Gastroesophageal sphincter (tissue), 3 donors: ENCODE measurements at regions not wholly inside any gene's neighbourhood (a gene's known extent, or its start where the extent isn't known, plus 50 kb on each side); places are given as distances from the start of the nearest gene placed in this dataset.

ENCODE experiments used
- CTCF ChIP-seq, 4 experiments: fragments of 200-600 bp in 2 of 4; fragments of 450-650 bp in 2 of 4; sonication (generic) in 1 of 4; IDR thresholded peaks; one replicate each; pipeline ENCODE4 v1.5.1; 2017 to 2019; ENCODE audit warnings: antibody characterized with exemption in 4 of 4, mild to moderate bottlenecking in 2 of 4, moderate library complexity in 2 of 4
- EP300 ChIP-seq: sonication (generic); formaldehyde crosslinking; IDR thresholded peaks from one replicate; pipeline ENCODE4 v1.6.1; 2017; ENCODE audit warnings: antibody characterized with exemption, mild to moderate bottlenecking
- POLR2A ChIP-seq, 2 donors: fragments of 450-650 bp; IDR thresholded peaks; one replicate each; pipeline ENCODE4 v1.6.1; 2017; ENCODE audit warnings: antibody characterized with exemption in 2 of 2, mild to moderate bottlenecking in 2 of 2, moderate library complexity in 1 of 2

DNA sequence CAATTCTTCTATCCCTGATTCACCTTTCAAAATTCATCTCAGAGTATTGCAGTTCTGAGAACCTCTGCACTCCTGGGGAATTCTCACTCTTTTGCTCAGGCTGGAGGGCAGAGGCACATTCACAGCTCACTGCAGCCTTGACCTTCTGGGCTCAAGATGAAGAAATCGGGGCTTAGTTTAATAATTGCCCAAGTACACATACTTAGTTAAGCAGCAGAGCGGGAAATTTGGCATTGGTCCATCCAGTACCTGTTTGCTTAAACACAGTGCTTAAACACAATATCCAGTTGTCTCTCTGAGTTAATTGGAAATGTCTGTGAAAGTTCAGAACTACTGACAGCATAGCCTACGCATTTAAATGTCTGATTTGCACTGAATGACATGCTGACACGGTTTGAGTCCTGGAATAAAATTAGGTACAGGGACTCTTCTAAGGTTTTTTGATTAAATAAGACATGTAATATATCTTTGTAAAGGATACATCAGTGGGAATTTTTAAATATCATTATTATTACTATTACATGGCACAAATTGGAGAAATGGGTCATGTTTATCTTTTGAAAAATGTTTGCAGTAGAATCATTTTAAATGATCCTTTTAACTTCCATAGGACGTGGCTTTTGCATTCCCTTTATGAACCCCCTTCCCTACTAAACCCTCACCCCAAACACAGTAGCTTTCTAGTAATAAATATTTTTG is 337.4 kb downstream of the SRGAP2C start:
- TF ChIP-seq POLR2A (IDR thresholded peaks at IDR 0.05) (no peak), EP300 (no peak), CTCF (IDR thresholded peaks at IDR 0.05) (no peak)
